ENCODE measurements at regions not wholly inside any gene's neighbourhood (a gene's known extent, or its start where the extent isn't known, plus 50 kb on each side); places are given as distances from the start of the nearest gene placed in this dataset.

DNA sequence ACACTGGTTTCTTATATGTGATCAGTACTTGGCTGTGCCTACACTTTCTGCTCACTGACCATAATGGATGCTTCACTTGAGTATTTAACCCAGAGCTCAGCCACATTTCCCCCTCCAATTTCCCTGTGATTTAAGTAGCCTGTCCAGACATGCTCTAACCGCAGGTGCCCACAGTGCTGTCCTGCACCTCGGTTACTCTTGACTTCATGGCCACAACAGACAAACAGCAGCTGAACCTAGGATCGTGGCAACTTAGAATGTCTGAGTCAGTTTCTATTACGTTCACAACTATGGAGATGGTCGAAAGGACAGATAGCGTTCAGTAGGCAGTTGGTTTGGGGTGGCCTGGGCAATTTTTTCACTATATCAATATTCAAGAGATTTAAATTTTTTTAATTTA, 306.9 kb upstream of the SGK1 start:
- TF ChIP-seq CTCF (IDR thresholded peaks at IDR 0.05) = no peak
- no peak for TF ChIP-seq POLR2AphosphoS5 (IDR thresholded peaks at IDR 0.05)

Data from prostate gland (tissue), 2 donors.